ENCODE measurements at regions not wholly inside any gene's neighbourhood (a gene's known extent, or its start where the extent isn't known, plus 50 kb on each side); places are given as distances from the start of the nearest gene placed in this dataset.

DNA sequence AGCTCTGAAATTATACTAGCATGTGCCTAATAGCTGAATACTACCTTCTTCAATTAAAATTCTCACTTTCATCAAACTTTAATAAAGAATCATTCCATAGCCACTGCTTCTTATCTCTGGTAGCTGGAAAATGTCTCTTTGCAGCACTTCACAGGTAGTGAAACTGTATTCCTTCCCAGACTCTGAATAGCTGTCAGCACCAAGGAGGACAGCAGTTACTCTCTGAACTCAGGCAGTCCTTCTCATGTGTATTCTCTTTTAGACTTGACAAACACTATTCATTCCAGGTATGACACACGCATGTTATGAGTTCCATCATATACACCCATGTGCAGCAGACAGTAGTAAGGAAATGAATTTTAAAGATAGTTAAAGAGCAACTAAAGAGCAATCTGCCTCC lies 627.1 kb downstream of the EFNA5 start:
- H3K4me3 ChIP-seq (ENCODE audit: low read depth, low read length), result no peak overlapping the region
- no peak for DNase-seq (ENCODE audit: low read depth)
- TF ChIP-seq, protein P1, sequence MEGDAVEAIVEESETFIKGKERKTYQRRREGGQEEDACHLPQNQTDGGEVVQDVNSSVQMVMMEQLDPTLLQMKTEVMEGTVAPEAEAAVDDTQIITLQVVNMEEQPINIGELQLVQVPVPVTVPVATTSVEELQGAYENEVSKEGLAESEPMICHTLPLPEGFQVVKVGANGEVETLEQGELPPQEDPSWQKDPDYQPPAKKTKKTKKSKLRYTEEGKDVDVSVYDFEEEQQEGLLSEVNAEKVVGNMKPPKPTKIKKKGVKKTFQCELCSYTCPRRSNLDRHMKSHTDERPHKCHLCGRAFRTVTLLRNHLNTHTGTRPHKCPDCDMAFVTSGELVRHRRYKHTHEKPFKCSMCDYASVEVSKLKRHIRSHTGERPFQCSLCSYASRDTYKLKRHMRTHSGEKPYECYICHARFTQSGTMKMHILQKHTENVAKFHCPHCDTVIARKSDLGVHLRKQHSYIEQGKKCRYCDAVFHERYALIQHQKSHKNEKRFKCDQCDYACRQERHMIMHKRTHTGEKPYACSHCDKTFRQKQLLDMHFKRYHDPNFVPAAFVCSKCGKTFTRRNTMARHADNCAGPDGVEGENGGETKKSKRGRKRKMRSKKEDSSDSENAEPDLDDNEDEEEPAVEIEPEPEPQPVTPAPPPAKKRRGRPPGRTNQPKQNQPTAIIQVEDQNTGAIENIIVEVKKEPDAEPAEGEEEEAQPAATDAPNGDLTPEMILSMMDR (IDR thresholded peaks at IDR 0.05; ENCODE audit: low read depth, low read length, missing control alignments), result no peak

DNA sequence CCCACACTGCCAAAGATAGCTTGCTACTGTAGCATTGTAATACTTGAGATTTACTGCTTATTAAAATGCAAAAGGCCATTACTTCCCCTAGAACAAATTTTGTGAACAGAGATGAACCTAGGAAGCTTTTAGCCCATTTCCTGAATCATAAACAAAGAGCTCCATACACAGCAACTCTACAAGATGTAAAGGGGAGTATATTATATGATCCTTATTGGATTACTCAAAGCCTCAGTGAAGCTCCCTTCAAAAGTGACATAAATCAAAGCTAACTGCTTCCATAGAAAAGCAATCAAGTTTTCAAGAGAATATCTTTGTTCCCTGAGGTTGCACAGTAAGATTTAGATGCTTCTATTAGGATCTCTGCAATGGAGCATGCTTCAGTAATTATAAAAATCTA lies 629.8 kb downstream of the EFNA5 start:
- TF ChIP-seq, protein P1 (IDR thresholded peaks at IDR 0.05; ENCODE audit: low read depth, low read length, missing control alignments), result no peak
- no peak overlapping the region for H3K4me3 ChIP-seq (ENCODE audit: low read depth, low read length)
- DNase-seq (ENCODE audit: low read depth), result no peak

DNA sequence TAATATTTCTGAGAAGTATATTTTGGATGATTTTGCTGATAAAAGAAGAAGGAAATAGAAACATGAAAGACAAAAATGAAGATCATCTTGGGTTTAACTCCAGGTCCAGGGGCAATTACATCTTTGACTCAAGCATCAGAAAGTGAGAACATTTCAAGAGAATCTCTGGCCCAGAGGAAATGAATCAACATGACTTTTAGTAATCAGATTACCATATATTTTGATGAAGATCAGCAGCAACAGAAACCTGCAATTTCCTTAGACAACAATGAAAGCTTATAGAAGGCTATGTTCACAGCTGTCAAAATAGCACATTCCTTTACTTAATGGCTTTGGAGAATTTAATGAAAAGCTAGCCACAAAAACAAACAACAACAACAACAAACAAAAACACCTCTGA lies 638.1 kb downstream of the EFNA5 start:
- TF ChIP-seq, protein P1 (IDR thresholded peaks at IDR 0.05; ENCODE audit: low read depth, low read length, missing control alignments), result no peak
- DNase-seq (ENCODE audit: low read depth), result no peak
- no peak overlapping the region for H3K4me3 ChIP-seq (ENCODE audit: low read depth, low read length)

DNA sequence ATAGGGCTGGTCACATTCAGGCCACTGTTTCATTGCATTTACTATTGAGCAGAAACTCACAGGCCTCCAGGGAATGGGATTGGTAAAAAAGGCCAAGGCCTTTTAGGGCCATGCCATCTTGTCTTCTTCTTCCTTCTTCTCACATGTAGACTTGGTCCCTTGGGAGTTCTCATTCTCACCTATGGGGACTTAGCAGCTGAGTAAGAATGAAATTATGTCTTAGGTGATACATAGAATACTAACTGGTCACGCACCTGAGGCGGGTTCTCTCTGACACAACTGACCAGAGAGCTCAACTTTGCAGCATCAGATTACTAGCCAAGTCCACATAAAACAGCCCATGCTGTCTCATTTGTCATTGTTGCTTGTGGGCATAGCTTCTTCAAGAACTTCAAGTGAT lies 641.8 kb downstream of the EFNA5 start:
- no peak for DNase-seq (ENCODE audit: low read depth)
- TF ChIP-seq, protein P1 (IDR thresholded peaks at IDR 0.05; ENCODE audit: low read depth, low read length, missing control alignments), result no peak
- H3K4me3 ChIP-seq (ENCODE audit: low read depth, low read length), result no peak overlapping the region

DNA sequence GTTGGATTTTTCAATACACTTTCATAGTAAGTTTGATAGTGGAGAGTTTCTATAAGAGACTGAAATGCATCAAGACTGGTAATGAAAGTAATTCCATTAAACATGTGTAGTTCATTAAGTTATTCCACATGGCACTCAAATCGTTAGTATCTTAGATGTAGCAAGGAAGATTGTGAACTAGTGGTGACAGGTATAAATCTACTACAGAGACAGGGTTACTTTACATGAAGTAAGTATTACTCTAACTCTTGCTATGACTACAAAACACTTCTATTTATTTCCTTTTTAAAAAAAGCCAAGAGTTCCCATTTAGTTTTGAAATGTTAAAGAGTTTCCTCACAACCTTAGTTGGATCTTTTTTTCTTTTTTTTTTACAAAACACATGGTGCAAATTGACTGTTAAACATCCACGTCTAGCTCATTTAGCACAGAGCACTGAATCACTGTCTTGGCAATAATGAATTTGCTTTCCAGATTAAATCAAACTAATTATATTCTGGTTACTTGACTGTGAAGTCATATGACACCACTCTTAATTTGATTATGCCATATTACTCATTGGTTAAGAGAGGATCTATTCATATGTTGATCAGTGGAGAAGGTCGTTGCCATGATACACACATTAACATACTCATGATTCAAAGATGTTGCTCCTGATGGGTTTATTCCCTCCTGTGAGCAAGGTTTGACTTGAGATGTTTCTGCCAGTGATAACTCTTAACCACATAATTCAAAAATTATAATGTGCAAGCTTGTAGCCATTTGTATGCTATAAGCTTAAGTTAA lies 644.8 kb downstream of the EFNA5 start:
- DNase-seq (ENCODE audit: low read depth), result no peak
- TF ChIP-seq, protein P1 (IDR thresholded peaks at IDR 0.05; ENCODE audit: low read depth, low read length, missing control alignments), result no peak
- no peak overlapping the region for H3K4me3 ChIP-seq (ENCODE audit: low read depth, low read length)

DNA sequence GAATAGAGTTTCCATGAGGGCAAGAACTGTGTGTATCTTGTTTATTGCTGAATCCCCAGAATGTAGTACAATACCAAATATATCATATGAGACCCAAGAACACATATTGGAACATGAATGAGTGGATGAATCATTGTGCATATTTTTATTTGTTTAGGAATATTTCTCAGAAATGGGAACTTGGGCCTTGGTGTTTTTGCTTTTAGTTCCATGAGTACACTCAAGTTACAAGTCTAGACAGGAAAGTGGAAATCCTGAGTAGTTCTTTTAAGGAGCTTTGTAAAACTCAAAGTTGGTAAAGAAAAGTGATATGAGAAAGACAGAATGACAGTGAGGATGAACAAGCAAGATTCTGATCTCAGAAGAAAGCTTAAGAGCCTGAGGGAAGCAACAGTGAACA lies 647.0 kb downstream of the EFNA5 start:
- no peak overlapping the region for H3K4me3 ChIP-seq (ENCODE audit: low read depth, low read length)
- TF ChIP-seq, protein P1 (IDR thresholded peaks at IDR 0.05; ENCODE audit: low read depth, low read length, missing control alignments), result no peak
- DNase-seq (ENCODE audit: low read depth), result no peak

DNA sequence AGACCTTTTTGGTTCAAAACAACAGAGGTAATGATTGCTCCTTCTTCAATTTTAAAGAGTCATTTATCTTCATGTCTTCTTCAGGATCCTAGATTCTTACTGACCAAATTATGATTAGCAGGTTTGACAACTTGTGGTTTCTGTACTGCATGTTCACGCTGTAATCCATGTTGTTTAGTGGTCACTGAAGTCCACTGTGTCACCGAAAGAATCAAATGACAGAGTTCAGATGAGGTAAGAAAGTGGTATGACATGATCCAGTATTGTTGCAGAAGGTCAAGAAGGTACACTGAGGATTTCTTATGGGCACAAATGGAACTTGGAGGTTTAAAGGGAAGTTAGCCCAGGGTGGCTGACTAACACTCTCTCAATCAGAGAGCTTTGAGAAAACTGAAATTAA lies 649.2 kb downstream of the EFNA5 start:
- no peak overlapping the region for H3K4me3 ChIP-seq (ENCODE audit: low read depth, low read length)
- DNase-seq (ENCODE audit: low read depth), result no peak
- TF ChIP-seq, protein P1 (IDR thresholded peaks at IDR 0.05; ENCODE audit: low read depth, low read length, missing control alignments), result no peak

Data from GM12864 (cell line).